BJ (cell line): ENCODE measurements at regions not wholly inside any gene's neighbourhood (a gene's known extent, or its start where the extent isn't known, plus 50 kb on each side); places are given as distances from the start of the nearest gene placed in this dataset.

ENCODE experiments used
- CTCF ChIA-PET: fragments of 350-600 bp; formaldehyde crosslinking; extraction: SDS; loops from one replicate; lab custom pipeline; 2021; ENCODE audit warnings: antibody characterized with exemption, inconsistent platforms; lab: Yijun Ruan, JAX
- POLR2A ChIA-PET: fragments of 300-600 bp; sonication (Branson Sonifier 250); formaldehyde crosslinking; extraction: SDS; loops from one replicate; lab custom pipeline; 2021; ENCODE audit warnings: antibody characterized with exemption; lab: Charles Lee
- DNase-seq: peaks from one replicate; pipeline ENCODE4 v3.0.0-alpha.2; 2011; ENCODE audit warnings: low read depth
- H3K27me3 ChIP-seq: 2 replicates; pipeline ENCODE4 v1.6.0; 2011; ENCODE audit warnings: low read length; ENCODE audit not compliant: control insufficient read depth, insufficient read depth
- H3K36me3 ChIP-seq: 2 replicates; pipeline ENCODE4 v1.5.1; 2011; ENCODE audit warnings: low read length; ENCODE audit not compliant: control insufficient read depth, insufficient read depth
- H3K4me3 ChIP-seq: 2 replicates; pipeline ENCODE4 v1.5.1; 2011; ENCODE audit warnings: low read depth, mild to moderate bottlenecking, control low read depth, low read length
- CTCF ChIP-seq: IDR thresholded peaks from 2 replicates; pipeline ENCODE4 v1.5.1; 2011; ENCODE audit warnings: low read depth, mild to moderate bottlenecking, control low read depth, inconsistent platforms, low read length, moderate library complexity; ENCODE audit not compliant: insufficient read depth

GRCh38 chr12:102746963-102747362, 170.1 kb downstream of the PAH start:
- Histone ChIP-seq H3K36me3 (no peaks in the 10 kb centered on the region), H3K4me3 (no peak overlapping the region), H3K27me3 (no peaks in the 10 kb centered on the region)
- ChIA-PET POLR2A (no interaction called here), CTCF (interaction anchor here (1.3 kb wide), 1 partner anchor 132 kb away, joined by 3 read pairs; no protein-coding TSS in a partner anchor)
- no peak for TF ChIP-seq CTCF
- no peak for DNase-seq

- no peak for TF ChIP-seq CTCF
- Histone ChIP-seq H3K36me3 (no peaks in the 10 kb centered on the region), H3K27me3 (no peaks in the 10 kb centered on the region), H3K4me3 (no peak overlapping the region)
- DNase-seq, result no peak
- CTCF ChIA-PET, result interaction anchor here (0.6 to 1.3 kb wide), 3 partner anchors 133 to 699 kb away, joined by 3 read pairs; no protein-coding TSS in a partner anchor
- POLR2A ChIA-PET, result no interaction called here
Measured at GRCh38 chr12:102745971-102746600, 171.0 kb downstream of the PAH start.

- no peak for TF ChIP-seq CTCF
- no peak for DNase-seq
- Histone ChIP-seq H3K27me3 (no peaks in the 10 kb centered on the region), H3K36me3 (no peaks in the 10 kb centered on the region), H3K4me3 (no peak overlapping the region)
- POLR2A ChIA-PET, result no interaction called here
- CTCF ChIA-PET, result interaction anchor here (0.6 to 2.5 kb wide), 15 partner anchors 9 to 803 kb away, joined by 3 to 11 read pairs (median 4); no protein-coding TSS in a partner anchor
Measured at GRCh38 chr12:102741196-102741595, 175.8 kb downstream of the PAH start.

GRCh38 chr12:102740141-102740955, 176.7 kb downstream of the PAH start:
- ChIA-PET CTCF (interaction anchor here (0.6 to 2.5 kb wide), 29 partner anchors 9 to 802 kb away, joined by 3 to 11 read pairs (median 4); no protein-coding TSS in a partner anchor), POLR2A (interaction anchor here (0.7 kb wide), 1 partner anchor 620 kb away, joined by 5 read pairs; the partner anchor contains the start of genes NUP37 and PARPBP)
- Histone ChIP-seq H3K27me3 (no peaks in the 10 kb centered on the region), H3K36me3 (no peaks in the 10 kb centered on the region), H3K4me3 (no peak overlapping the region)
- DNase-seq, result peak; percentile 31
- TF ChIP-seq CTCF, result peak; percentile 44

- ChIA-PET POLR2A (no interaction called here), CTCF (interaction anchor here (3.1 kb wide), 1 partner anchor 223 kb away, joined by 7 read pairs; no protein-coding TSS in a partner anchor)
Measured at GRCh38 chr12:102736328-102736727, 180.7 kb downstream of the PAH start.

More at GRCh38 chr12:102736328-102736727, 180.7 kb downstream of the PAH start:
- Histone ChIP-seq H3K36me3 (no peaks in the 10 kb centered on the region), H3K27me3 (no peaks in the 10 kb centered on the region), H3K4me3 (no peak overlapping the region)
- no peak for TF ChIP-seq CTCF
- DNase-seq, result no peak
